ENCODE measurements at regions not wholly inside any gene's neighbourhood (a gene's known extent, or its start where the extent isn't known, plus 50 kb on each side); places are given as distances from the start of the nearest gene placed in this dataset.
"Not testable (repeated sequence)": the region's sequence is repeated elsewhere in the genome, so short reads cannot be mapped to it uniquely, and the experiment has no call there.

GRCh38 chr5:124148574-124148973 is 597.9 kb downstream of the ZNF608 start:
- DNase-seq (ENCODE audit: low read depth in 2 of 2, low spot score in 1 of 2), result no peak

- no peak for DNase-seq (ENCODE audit: low read depth in 2 of 2, low spot score in 1 of 2)
These were observed 606.4 kb downstream of the ZNF608 start for GRCh38 chr5:124140060-124140459.

GRCh38 chr5:124139477-124139876 is 607.0 kb downstream of the ZNF608 start:
- DNase-seq (ENCODE audit: low read depth in 2 of 2, low spot score in 1 of 2), result no peak

GRCh38 chr5:124136609-124137008 is 609.8 kb downstream of the ZNF608 start:
- no peak for DNase-seq (ENCODE audit: low read depth in 2 of 2, low spot score in 1 of 2)

GRCh38 chr5:124134941-124135340 is 611.5 kb downstream of the ZNF608 start:
- DNase-seq (ENCODE audit: low read depth in 2 of 2, low spot score in 1 of 2), result no peak

GRCh38 chr5:124133406-124133805 is 613.0 kb downstream of the ZNF608 start:
- no peak for DNase-seq (ENCODE audit: low read depth in 2 of 2, low spot score in 1 of 2)

GRCh38 chr5:124132843-124133242 is 613.6 kb downstream of the ZNF608 start:
- no peak for DNase-seq (ENCODE audit: low read depth in 2 of 2, low spot score in 1 of 2)

GRCh38 chr5:124131466-124131865 is 615.0 kb downstream of the ZNF608 start:
- DNase-seq (ENCODE audit: low read depth in 2 of 2, low spot score in 1 of 2), result no peak

GRCh38 chr5:124130816-124131215 is 615.6 kb downstream of the ZNF608 start:
- no peak for DNase-seq (ENCODE audit: low read depth in 2 of 2, low spot score in 1 of 2)

- DNase-seq (ENCODE audit: low read depth in 2 of 2, low spot score in 1 of 2), result no peak
These were observed 616.9 kb downstream of the CSNK1G3 start for GRCh38 chr5:124128867-124129266.

GRCh38 chr5:124126504-124127217 is 614.7 kb downstream of the CSNK1G3 start:
- no peak for DNase-seq (ENCODE audit: low read depth in 2 of 2, low spot score in 1 of 2)

GRCh38 chr5:124124711-124125229 is 612.8 kb downstream of the CSNK1G3 start:
- no peak for DNase-seq (ENCODE audit: low read depth in 2 of 2, low spot score in 1 of 2)

- no peak for DNase-seq (ENCODE audit: low read depth in 2 of 2, low spot score in 1 of 2)
These were observed 609.2 kb downstream of the CSNK1G3 start for GRCh38 chr5:124121198-124121597.

- DNase-seq (ENCODE audit: low read depth in 2 of 2, low spot score in 1 of 2), result no peak
These were observed 602.9 kb downstream of the CSNK1G3 start for GRCh38 chr5:124114911-124115310.

GRCh38 chr5:124111886-124112285 is 599.9 kb downstream of the CSNK1G3 start:
- DNase-seq (ENCODE audit: low read depth in 2 of 2, low spot score in 1 of 2), result no peak

GRCh38 chr5:124110942-124111341 is 599.0 kb downstream of the CSNK1G3 start:
- DNase-seq (ENCODE audit: low read depth in 2 of 2, low spot score in 1 of 2), result no peak

GRCh38 chr5:124105326-124105725 is 593.3 kb downstream of the CSNK1G3 start:
- no peak for DNase-seq (ENCODE audit: low read depth in 2 of 2, low spot score in 1 of 2)

GRCh38 chr5:124104821-124105220 is 592.8 kb downstream of the CSNK1G3 start:
- DNase-seq (ENCODE audit: low read depth in 2 of 2, low spot score in 1 of 2), result no peak

GRCh38 chr5:124104344-124104743 is 592.4 kb downstream of the CSNK1G3 start:
- DNase-seq (ENCODE audit: low read depth in 2 of 2, low spot score in 1 of 2), result no peak

GRCh38 chr5:124103671-124104070 is 591.7 kb downstream of the CSNK1G3 start:
- DNase-seq (ENCODE audit: low read depth in 2 of 2, low spot score in 1 of 2), result no peak

GRCh38 chr5:124103056-124103455 is 591.1 kb downstream of the CSNK1G3 start:
- DNase-seq (ENCODE audit: low read depth in 2 of 2, low spot score in 1 of 2), result not testable (repeated sequence)

- DNase-seq (ENCODE audit: low read depth in 2 of 2, low spot score in 1 of 2), result no peak
These were observed 590.5 kb downstream of the CSNK1G3 start for GRCh38 chr5:124102486-124102885.

GRCh38 chr5:124093658-124094057 is 581.7 kb downstream of the CSNK1G3 start:
- no peak for DNase-seq (ENCODE audit: low read depth in 2 of 2, low spot score in 1 of 2)
